ENCODE measurements at regions not wholly inside any gene's neighbourhood (a gene's known extent, or its start where the extent isn't known, plus 50 kb on each side); places are given as distances from the start of the nearest gene placed in this dataset.

DNA sequence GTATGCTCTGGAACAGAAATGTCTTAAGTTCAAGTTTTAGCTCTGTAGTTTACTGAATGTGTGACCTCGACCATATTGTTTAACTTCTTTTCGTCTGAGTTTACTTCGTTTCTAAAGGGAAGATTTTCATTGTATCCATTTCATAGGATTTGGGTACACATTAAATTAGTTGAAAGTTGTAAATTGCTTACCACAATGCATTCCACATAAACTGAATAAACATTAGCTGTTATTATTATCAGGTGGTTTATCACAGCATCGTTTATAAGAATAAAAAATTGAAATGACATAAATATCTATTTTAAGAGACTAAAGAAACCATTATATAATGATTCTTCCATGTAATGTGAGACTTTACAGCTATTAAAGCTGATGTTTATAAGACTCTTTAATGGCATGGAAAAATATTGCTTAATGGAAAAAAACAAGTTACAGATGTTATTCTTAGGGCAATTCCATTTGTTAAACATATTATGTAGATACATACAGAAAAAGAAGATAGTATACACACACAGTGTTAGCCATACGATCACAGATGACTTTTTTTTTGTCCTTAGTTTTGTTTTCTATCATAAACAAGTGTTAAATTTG lies 342.3 kb upstream of the SGO1 start:
- TF ChIP-seq, protein P1, sequence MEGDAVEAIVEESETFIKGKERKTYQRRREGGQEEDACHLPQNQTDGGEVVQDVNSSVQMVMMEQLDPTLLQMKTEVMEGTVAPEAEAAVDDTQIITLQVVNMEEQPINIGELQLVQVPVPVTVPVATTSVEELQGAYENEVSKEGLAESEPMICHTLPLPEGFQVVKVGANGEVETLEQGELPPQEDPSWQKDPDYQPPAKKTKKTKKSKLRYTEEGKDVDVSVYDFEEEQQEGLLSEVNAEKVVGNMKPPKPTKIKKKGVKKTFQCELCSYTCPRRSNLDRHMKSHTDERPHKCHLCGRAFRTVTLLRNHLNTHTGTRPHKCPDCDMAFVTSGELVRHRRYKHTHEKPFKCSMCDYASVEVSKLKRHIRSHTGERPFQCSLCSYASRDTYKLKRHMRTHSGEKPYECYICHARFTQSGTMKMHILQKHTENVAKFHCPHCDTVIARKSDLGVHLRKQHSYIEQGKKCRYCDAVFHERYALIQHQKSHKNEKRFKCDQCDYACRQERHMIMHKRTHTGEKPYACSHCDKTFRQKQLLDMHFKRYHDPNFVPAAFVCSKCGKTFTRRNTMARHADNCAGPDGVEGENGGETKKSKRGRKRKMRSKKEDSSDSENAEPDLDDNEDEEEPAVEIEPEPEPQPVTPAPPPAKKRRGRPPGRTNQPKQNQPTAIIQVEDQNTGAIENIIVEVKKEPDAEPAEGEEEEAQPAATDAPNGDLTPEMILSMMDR (IDR thresholded peaks at IDR 0.05): no peak
- TF ChIP-seq EZH2 (IDR thresholded peaks at IDR 0.05): no peak
- TF ChIP-seq EZH2phosphoT487 (IDR thresholded peaks at IDR 0.05): no peak
